SH-SY5Y (cell line): ENCODE measurements at regions not wholly inside any gene's neighbourhood (a gene's known extent, or its start where the extent isn't known, plus 50 kb on each side); places are given as distances from the start of the nearest gene placed in this dataset.

ENCODE experiments used
- GATA2 ChIP-seq: IDR thresholded peaks from 2 replicates; pipeline ENCODE4 v1.6.1; 2011; ENCODE audit warnings: mild to moderate bottlenecking, low read depth, low read length
- GATA3 ChIP-seq: IDR thresholded peaks from 2 replicates; pipeline ENCODE4 v1.6.1; 2011; ENCODE audit warnings: low read depth, mild to moderate bottlenecking, low read length, moderate library complexity

GRCh38 chr3:67291287-67292252 lies 293.5 kb downstream of the KBTBD8 start:
- no peak for TF ChIP-seq GATA3
- no peak for TF ChIP-seq GATA2

GRCh38 chr3:67292356-67293121 lies 294.4 kb downstream of the KBTBD8 start:
- TF ChIP-seq GATA2 (no peak), GATA3 (no peak)

GRCh38 chr3:67294341-67294740 lies 296.2 kb downstream of the KBTBD8 start:
- TF ChIP-seq GATA3: no peak
- TF ChIP-seq GATA2: no peak

GRCh38 chr3:67296039-67296892 lies 298.2 kb downstream of the KBTBD8 start:
- TF ChIP-seq GATA2 (no peak), GATA3 (no peak)

GRCh38 chr3:67297715-67298475 lies 299.8 kb downstream of the KBTBD8 start:
- TF ChIP-seq GATA3 (no peak), GATA2 (no peak)

- TF ChIP-seq GATA3 (no peak), GATA2 (no peak)
These were observed 303.4 kb downstream of the KBTBD8 start for GRCh38 chr3:67301556-67301955.

- TF ChIP-seq GATA2: no peak
- TF ChIP-seq GATA3: no peak
These were observed 304.4 kb downstream of the KBTBD8 start for GRCh38 chr3:67302489-67302888.

- TF ChIP-seq GATA2: no peak
- TF ChIP-seq GATA3: no peak
These were observed 307.1 kb downstream of the KBTBD8 start for GRCh38 chr3:67305160-67305559.

GRCh38 chr3:67305922-67306321 lies 307.8 kb downstream of the KBTBD8 start:
- TF ChIP-seq GATA2 (no peak), GATA3 (no peak)

- no peak for TF ChIP-seq GATA2
- TF ChIP-seq GATA3: no peak
These were observed 313.3 kb downstream of the KBTBD8 start for GRCh38 chr3:67311440-67311839.

- TF ChIP-seq GATA2 (no peak), GATA3 (no peak)
These were observed 314.0 kb downstream of the KBTBD8 start for GRCh38 chr3:67312155-67312554.

- TF ChIP-seq GATA2: no peak
- no peak for TF ChIP-seq GATA3
These were observed 320.1 kb downstream of the KBTBD8 start for GRCh38 chr3:67318162-67318561.

GRCh38 chr3:67324554-67324953 lies 326.4 kb downstream of the KBTBD8 start:
- TF ChIP-seq GATA2: no peak
- TF ChIP-seq GATA3: no peak
